LNCAP (cell line): ENCODE measurements at regions not wholly inside any gene's neighbourhood (a gene's known extent, or its start where the extent isn't known, plus 50 kb on each side); places are given as distances from the start of the nearest gene placed in this dataset.

Experiments
- TF ChIP-seq, protein P1 (sequence below): fragments of 450-650 bp; IDR thresholded peaks from 2 replicates; pipeline ENCODE4 v1.5.1; 2017; ENCODE audit warnings: mild to moderate bottlenecking

DNA sequence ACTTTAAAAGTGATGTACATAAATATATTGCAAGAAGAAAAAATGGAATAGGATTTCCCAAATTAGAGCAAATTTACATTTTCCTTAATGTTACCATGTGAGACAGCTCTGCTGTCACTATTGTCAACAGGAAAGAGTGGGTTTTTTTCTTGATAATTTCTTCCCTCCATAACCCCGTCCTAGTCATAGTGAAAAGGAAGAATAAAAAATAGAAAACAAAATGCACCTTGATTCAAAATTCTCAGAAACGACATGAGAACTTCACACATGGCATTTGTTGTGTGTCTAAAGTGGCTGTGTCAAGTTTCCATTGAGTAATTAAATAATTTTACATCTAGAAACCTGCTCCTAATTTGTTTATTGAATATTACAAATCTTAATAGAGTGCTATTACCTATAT lies 945.2 kb upstream of the SLC35B3 start:
- TF ChIP-seq, protein P1, sequence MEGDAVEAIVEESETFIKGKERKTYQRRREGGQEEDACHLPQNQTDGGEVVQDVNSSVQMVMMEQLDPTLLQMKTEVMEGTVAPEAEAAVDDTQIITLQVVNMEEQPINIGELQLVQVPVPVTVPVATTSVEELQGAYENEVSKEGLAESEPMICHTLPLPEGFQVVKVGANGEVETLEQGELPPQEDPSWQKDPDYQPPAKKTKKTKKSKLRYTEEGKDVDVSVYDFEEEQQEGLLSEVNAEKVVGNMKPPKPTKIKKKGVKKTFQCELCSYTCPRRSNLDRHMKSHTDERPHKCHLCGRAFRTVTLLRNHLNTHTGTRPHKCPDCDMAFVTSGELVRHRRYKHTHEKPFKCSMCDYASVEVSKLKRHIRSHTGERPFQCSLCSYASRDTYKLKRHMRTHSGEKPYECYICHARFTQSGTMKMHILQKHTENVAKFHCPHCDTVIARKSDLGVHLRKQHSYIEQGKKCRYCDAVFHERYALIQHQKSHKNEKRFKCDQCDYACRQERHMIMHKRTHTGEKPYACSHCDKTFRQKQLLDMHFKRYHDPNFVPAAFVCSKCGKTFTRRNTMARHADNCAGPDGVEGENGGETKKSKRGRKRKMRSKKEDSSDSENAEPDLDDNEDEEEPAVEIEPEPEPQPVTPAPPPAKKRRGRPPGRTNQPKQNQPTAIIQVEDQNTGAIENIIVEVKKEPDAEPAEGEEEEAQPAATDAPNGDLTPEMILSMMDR: no peak

- TF ChIP-seq, protein P1: no peak
Observed at GRCh38 chr6:9373308-9373707, 938.0 kb upstream of the SLC35B3 start.

DNA sequence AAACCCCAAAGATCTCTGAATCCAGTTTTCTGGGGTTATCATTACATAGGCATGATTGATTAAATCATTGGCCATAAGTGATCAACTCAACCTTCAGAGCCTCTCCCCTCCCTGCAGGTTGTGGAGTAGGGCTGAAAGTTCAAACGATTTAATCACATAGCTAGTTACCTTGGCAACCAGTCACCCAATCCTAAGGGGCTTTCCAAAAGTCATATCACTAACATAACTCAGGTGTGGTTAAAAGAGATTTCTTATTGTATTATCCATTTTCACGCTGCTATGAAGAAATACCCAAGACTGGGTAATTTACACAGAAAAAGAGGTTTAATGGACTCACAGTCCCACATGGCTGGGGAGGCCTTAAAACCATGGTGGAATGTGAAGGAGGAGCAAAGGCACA lies 935.1 kb upstream of the SLC35B3 start:
- TF ChIP-seq, protein P1: no peak

GRCh38 chr6:9365378-9365777 lies 930.0 kb upstream of the SLC35B3 start:
- TF ChIP-seq, protein P1: no peak

DNA sequence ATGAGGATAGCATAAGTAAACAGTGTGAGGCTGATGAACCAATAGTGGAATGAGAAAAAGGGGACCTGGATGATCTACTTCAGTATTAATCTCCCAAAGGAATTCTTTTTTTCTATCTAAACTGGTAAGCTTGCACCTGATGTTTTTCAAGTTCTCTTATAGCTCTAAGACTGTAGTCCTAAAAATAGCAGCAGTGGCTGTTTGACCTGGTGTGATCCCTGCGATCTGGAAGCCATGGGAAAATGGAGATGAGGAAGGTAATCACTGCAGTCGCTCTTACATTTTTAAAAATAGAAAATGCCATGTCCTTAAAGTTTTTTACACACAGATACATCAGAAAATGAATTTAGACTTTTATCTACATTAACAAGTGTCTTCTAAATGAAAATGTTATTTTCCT lies 926.4 kb upstream of the SLC35B3 start:
- TF ChIP-seq, protein P1: no peak

- TF ChIP-seq, protein P1: no peak
Observed at GRCh38 chr6:9360881-9361280, 925.5 kb upstream of the SLC35B3 start.

DNA sequence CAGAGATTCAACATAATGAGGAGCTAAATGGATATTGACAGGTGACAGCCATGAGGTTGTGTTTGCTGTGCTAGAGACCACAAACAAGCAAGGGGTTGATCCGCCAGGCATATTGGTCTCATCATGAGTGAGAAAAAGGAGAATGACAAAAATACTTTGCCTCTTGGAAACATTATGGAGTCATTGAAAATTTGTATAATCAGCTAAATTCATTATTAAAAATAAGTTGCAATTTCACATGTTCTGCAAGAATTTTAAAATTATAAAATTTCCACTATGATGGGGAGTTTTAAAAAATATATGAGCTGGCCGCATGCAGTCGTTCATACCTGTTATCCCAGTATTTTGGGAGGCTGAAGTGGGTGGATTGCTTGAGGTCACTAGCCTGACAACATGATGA lies 912.3 kb upstream of the SLC35B3 start:
- TF ChIP-seq, protein P1: no peak

- TF ChIP-seq, protein P1: no peak
Observed at GRCh38 chr6:9346923-9347322, 911.6 kb upstream of the SLC35B3 start.
